ENCODE measurements at regions not wholly inside any gene's neighbourhood (a gene's known extent, or its start where the extent isn't known, plus 50 kb on each side); places are given as distances from the start of the nearest gene placed in this dataset.

- DNase-seq (ENCODE audit: low read depth): no peak
- no peak overlapping the region for H3K4me3 ChIP-seq (ENCODE audit: low read depth, low read length)
- TF ChIP-seq CTCF (conservative IDR thresholded peaks at IDR 0.05; ENCODE audit: low read depth, low read length): no peak
Measured at GRCh38 chr2:34825686-34826085, 1226.6 kb upstream of the FAM98A start.

- no peak for TF ChIP-seq CTCF (conservative IDR thresholded peaks at IDR 0.05; ENCODE audit: low read depth, low read length)
- DNase-seq (ENCODE audit: low read depth): no peak
- no peak overlapping the region for H3K4me3 ChIP-seq (ENCODE audit: low read depth, low read length)
Measured at GRCh38 chr2:34822616-34823015, 1223.5 kb upstream of the FAM98A start.

GRCh38 chr2:34815052-34815741 is 1216.1 kb upstream of the FAM98A start:
- no peak overlapping the region for H3K4me3 ChIP-seq (ENCODE audit: low read depth, low read length)
- no peak for TF ChIP-seq CTCF (conservative IDR thresholded peaks at IDR 0.05; ENCODE audit: low read depth, low read length)
- DNase-seq (ENCODE audit: low read depth): no peak

GRCh38 chr2:34810456-34810855 is 1211.4 kb upstream of the FAM98A start:
- H3K4me3 ChIP-seq (ENCODE audit: low read depth, low read length): no peak overlapping the region
- no peak for DNase-seq (ENCODE audit: low read depth)
- TF ChIP-seq CTCF (conservative IDR thresholded peaks at IDR 0.05; ENCODE audit: low read depth, low read length): no peak

- H3K4me3 ChIP-seq (ENCODE audit: low read depth, low read length): no peak overlapping the region
- DNase-seq (ENCODE audit: low read depth): no peak
- no peak for TF ChIP-seq CTCF (conservative IDR thresholded peaks at IDR 0.05; ENCODE audit: low read depth, low read length)
Measured at GRCh38 chr2:34808426-34808825, 1209.3 kb upstream of the FAM98A start.

- no peak for TF ChIP-seq CTCF (conservative IDR thresholded peaks at IDR 0.05; ENCODE audit: low read depth, low read length)
- H3K4me3 ChIP-seq (ENCODE audit: low read depth, low read length): no peak overlapping the region
- no peak for DNase-seq (ENCODE audit: low read depth)
Measured at GRCh38 chr2:34806891-34807290, 1207.8 kb upstream of the FAM98A start.

GRCh38 chr2:34806396-34806795 is 1207.3 kb upstream of the FAM98A start:
- H3K4me3 ChIP-seq (ENCODE audit: low read depth, low read length): no peak overlapping the region
- no peak for DNase-seq (ENCODE audit: low read depth)
- TF ChIP-seq CTCF (conservative IDR thresholded peaks at IDR 0.05; ENCODE audit: low read depth, low read length): no peak
